ENCODE measurements at regions not wholly inside any gene's neighbourhood (a gene's known extent, or its start where the extent isn't known, plus 50 kb on each side); places are given as distances from the start of the nearest gene placed in this dataset.

DNA sequence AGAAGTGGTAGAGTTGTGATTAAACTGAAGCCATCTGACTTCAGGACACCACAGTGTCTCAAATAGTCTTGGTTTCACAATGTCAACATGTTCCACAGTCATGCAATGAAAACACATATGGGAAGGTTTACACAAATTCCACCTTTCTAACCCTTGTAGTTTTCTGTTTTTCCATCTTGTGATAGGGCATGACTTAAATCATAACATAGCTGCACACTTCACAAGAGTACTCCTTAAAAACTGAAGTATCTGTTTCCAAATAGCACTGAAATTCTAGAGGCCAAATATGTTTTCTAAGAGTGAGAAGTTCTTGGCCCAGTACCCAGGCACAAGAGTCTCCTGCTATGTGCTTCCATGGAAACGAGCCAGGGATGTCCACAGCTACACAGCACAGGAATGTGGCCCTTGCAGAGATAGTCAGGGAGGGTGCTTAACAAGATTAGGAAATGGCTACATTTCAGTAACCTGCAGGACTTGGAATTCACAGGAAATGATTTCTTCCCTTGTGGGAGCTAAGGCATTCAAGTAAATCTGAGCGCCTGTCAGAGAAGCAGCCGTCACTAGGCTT, 269.1 kb downstream of the NDFIP2 start:
- no peak for DNase-seq

DNA sequence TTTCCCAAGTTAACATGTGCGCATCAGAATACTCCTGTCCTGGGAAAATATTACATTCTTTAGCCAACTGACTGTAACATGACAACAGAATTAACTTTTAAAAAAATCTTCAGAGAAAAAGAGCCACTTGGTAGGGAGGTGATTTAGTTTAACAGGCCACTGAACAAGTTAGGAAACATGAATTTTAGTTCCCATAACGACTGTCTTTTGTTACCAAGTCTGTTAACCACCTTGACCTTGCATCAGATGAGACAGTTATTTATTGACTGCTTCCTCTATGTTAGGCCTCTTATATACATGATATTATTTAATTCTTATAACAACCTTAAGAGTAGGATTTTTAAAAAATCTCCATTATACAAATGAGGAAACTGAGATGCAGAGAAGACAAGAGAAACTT, 268.6 kb downstream of the NDFIP2 start:
- no peak for DNase-seq

DNA sequence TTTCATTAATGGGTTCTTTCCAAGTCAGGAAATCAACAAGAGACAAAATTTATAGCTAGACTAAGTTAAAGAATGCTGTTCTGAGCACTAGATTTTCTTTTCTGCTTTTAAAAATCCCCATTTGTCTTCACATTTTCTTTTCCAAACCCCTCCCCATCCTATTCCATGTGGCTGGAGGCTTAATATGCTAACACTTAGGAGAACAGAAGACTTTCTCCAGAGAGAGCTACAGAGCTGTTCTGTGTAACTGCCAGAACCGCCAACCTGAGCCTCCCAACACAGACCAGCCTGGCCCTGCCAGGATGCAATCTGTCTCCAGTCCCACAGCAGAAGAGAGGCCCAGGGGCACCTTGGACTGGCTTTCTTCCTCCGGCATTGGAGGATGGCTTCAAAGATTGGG, 264.1 kb downstream of the NDFIP2 start:
- DNase-seq, result no peak

DNA sequence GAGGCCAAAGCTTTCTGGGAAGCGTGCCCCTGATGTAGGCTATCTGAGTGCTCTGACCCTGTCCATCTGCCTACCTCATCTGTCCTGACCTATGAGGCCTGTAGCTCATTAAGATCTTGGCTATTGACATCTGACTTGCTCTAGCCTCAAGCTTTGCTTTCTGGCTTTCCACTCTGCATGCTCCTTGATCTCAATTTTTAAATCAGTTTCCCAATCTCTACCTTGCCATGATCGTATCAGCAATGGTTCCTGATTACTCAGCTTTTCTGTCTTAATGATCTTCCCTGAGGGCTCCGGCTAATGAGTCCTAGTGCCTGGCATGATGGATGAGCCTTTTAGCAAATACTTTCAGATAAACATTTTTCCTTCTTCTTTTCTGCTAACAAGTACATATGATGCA, 262.0 kb downstream of the NDFIP2 start:
- no peak for DNase-seq

DNA sequence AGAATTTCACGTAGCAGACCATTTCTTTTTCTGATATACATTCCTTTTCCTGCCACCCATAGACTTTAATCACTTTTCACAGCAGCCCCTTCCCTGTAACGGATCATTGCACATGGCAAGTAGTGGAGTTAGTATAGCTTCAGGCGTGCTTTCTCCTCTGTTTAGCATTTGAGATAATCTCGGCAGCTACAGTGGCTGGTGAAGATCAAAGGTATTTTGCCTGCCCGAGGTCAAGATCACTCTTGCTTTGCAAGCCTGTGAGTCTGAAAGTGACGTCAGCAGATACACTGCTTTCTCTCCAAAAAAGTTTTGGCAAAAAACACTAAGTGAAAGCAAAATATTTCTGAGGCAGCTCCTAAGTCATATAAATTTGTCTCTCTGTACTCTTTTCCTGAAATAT, 260.0 kb downstream of the NDFIP2 start:
- DNase-seq, result no peak

DNA sequence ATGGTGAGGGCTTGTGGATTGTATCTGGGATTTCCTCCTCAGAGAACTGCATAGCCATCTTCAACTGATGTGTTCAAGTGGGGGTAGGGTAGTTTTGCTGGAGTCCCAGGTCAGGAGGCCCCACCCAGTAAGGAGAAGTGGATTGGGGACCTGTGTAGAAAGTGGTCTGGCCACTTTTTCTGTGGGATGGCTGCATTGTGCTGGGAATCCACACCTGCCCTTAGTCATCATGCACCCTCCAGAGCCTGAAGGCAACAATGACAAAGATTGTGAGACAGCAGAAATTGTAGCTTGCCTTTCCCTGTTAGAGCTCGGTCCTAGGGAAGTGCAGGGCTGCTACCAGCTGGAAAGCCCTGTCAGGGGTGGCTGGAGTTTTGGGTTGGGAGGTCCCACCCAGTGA, 255.4 kb downstream of the NDFIP2 start:
- DNase-seq, result no peak

DNA sequence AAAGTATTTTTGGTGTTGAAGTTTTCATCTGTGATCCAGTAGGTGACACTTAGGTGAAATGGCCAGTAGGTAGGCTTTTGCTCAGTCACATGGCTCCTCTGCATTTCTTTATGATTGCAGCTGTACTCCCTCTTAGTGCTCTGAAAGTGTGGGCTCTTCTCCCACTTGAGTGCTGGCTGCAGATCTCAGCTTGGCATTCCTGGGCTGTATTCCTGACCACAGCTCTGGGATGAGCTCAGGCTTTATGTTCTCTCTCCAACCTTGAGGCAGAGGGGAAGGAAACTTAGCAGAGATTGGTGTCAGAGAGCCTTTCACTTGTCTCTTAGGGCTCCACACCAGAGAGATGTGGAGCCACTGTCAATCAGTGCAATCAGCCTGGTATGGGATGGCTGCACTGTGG, 254.3 kb downstream of the NDFIP2 start:
- no peak for DNase-seq

DNA sequence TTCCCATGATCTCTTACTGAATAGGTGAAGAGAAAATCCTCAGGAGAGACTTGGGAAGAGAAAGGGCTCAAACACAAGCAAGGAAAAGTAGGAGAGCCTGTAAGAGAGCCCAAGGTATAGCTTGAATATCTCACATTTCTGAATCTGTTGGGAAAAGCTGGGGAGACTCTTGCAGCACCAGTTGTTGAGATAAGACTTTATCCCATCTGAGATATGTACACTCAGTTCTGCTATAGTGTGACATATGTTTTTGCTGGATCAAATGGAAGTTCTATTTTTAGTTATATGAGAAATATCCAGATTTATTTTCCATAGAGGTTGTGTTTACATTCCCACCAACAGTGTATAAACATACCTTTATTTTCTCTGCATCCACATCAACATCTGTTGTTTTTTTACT, 246.1 kb downstream of the NDFIP2 start:
- DNase-seq, result no peak

DNA sequence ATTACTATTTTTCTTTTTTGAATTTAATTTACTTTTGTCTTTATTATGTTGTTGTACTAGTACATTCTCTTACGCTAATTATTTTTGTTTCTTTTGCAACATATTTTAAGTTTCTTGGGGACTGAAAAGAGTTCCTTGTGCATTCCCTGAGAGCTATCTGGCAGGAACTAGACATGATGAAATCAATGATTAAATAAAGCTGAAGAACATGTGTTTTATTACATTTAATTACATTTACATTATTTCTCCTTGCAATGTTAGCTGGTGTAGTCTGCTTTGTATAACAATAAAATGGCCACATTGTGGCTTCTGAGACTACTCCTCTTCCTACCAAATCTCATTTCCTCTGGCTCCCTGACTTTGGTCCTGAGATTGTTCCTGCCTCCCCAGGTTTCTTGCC, 244.9 kb downstream of the NDFIP2 start:
- no peak for DNase-seq

DNA sequence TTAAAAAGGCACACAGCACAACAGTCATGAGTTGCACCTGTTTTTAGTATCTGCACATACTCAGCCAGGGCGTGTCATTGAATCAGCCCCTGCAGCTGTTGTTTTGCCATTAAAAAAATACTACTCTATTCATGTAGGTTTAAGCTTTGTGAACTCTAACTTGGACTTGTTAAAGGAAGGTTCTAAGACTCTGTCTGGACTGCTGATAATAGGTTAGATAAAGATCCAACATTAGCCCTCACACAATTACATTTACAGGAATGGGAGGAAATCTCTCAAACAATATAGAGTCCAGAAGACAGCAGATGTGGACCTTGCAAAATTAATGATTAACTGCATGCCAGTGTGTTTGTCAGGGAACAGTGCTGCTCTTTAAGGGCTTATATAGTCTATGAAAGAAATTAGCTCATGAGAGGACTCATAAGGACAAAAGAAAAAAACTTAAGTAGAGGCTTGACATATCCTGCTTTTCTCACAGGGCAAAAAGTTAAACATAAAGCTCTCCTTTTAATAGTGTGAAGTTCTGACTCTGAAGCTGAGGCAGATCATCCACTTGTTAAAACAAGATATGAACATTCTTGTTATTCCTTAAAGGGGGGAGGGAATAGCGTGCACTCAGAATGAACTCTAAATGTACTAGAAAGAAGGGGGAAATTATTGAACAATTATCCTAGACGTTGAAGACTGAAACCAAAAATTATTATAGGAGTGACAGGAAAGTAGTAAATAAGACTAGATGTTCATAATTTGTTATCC, 243.6 kb downstream of the NDFIP2 start:
- DNase-seq, result no peak

DNA sequence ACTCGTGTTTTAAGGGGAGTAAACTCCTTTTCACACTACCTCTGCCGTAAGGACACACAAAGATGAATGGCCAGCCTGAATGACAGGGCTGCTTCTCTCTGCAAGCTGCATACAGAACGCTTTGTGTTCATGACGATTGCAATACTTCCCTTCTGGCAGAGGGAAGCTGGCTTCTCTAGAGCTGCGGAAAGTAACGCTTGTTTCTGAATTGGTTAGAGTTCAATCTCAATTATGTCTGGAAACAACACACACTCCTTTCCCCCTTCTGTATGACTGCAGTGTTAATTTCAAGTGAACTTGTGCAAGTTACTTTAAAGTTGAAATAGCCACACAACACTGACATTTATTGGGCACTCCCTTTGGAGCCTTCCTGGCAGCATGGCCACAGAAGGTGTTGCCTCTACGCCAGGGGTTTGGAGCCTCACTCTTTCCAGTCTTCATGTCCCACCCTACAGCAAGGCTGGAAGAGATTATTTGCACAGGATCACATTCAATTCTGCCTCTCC, 242.6 kb downstream of the NDFIP2 start:
- no peak for DNase-seq

DNA sequence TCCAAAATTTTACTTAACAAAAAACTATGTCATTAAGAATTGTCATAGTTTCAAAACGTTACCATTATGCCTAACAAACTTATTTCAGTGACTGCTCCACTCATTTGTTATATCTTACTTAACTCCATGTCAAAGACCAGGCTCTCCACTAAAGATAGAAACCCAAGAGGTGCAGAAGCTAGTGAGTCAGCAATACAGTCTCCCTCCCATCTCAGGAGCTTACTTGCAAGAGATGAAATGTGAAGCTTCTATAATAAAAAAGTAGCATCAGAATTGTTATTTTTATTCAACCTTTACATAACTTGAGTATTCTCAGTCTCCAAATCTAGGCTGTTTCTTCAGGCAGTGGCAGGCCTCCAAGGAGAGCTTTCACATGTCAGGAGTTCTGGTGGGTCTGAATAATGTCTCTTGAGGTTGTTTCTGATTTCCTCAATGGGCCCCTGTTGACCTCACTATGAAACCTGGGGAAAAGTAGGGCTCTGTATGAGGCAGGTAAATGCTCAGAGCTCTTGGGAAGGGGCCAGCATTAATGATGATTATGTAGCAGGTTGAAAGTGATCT, 242.0 kb downstream of the NDFIP2 start:
- no peak for DNase-seq

DNA sequence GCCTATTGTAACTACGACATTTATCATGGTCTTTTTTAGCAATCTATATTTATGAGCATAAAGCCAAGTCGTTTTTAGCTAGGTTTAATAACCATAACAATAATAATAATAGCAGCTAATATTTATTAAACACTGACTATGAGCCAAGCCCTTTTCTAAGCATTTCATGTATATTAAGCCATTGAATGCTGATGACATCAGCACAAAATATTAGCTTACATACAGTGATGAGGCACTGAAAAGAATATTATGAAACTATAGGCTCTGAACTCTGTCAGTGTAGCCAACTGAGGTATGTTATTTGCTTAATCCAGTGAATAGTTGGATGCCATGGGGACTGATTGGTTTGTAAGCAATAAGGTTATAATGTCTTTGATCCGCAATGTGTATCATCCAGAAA, 235.2 kb downstream of the NDFIP2 start:
- no peak for DNase-seq

DNA sequence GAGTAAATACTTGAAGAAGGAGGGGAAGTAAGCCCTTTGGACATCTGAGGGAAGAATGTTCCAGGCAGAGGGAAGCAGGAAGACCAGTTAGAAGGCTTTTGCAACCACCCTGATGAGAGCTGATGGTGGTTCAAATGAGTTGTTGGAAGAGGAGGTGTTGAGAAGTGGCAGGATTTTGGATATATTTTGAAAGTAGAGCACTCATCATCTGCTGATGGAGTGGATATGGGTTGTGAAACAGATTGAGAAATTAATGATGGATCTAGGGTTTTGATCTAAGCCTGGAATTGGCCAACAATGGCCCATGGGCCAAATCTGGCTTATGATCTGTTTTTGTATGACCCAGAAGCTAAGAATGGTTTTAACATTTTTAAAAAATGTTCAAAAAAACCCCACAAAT, 230.7 kb downstream of the NDFIP2 start:
- no peak for DNase-seq

DNA sequence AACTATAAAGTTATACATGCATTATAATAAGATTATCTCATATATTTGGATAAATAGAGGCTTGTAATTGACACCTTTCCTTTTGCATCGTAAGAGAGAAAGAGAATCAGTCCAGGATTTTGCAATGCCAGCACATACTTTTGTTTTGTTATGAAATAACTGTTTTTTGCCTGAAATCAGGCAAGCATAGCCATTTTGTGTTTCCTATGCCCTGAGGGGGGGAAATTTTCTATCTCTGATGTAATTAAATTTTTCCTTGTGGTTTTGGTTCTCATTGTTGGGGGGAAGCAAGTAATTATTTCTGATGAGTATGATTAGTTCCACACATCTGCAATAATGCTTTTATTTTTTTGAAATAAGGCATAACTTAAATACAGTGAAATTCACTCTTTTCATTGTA, 229.4 kb downstream of the NDFIP2 start:
- no peak for DNase-seq

DNA sequence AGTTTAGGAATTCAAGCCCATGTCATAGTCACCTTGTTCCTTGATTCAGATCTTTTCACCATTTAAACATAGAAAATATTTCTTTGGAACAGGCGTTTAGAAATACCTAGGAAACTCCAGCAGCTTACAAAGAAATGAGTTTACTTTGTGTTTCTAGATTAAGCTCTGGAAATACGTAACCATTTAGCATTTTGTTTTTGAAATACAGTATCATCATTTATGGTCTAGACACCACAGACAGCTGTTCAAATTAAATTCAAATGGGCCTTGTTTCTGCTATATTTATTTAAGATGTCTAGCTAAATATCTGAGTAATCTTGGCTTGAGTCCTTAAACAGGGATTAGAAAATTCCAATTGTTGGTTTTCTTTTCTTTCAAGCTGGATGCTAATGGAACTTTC, 228.5 kb downstream of the NDFIP2 start:
- DNase-seq, result no peak

DNA sequence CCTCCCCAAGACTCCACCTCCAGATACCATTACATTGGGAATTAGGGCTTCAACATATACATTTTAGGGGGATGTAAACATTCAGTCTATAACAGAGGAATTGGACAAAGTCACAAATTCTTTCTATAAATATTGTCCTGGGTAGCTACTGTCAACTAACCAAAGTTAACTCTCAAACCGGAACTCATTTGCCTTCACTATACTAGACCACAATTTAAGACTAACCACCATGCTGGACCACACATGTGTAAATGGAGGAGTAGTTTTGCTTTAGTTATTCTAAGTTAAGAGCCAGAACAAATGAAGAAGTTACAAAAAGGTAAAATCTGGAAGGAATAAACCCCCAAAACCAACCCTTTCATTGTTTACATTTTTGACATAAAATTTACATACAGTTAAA, 222.8 kb downstream of the NDFIP2 start:
- no peak for DNase-seq

DNA sequence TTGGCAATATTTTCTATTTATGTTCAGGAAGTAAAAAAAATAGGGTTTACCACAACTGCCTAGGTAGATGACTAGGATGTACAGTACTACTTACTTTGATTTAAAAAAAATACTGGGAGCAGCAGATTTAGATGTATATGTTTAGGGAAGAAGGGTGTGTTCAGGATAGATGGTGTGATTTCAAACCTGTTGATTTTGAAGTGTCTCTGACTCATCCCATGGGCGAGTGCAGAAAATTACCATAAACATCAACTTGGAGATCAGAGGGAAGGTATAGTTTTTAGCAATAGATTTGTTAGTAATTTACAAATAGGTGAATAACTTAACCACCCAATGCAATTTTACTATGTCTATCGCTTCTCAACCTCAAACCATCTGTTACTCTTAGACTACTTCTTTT, 214.8 kb downstream of the NDFIP2 start:
- no peak for DNase-seq

DNA sequence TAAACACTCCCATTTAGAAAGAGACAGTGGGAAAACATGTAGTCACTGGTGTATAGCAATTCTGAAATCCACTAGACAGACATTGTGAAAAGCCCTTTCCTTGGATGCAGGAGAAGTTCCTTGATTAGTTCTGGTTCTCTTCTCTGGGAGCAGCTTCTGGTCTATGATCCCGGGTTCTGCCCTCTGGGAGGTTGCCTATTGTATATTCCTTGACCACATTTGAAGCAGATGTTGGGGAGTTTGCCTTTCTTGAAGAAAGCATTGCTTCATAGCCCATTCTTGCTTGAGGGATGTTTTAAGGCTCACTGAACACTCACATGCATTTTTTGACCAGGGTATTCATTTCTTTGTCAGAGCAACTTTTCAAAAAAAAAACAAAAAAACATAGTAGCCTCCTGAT, 211.9 kb downstream of the NDFIP2 start:
- DNase-seq, result no peak

DNA sequence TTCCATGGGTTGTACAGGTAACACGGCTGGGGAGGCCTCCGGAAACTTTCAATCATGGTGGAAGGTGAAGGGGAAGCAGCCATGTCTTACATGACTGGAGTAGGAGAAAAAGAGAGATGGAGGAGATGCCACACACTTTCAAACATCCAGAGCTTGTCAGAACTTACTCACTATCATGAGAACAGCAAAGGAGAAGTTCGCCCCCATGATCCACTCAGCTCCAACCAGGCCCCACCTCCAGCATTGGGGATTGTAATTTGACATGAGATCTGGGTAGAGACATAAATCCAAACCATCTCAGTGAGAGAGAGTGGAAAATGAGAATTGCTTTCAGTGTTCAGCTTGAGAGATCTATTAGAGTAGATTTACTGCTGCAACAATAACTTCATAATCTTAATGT, 210.9 kb downstream of the NDFIP2 start:
- DNase-seq, result no peak

DNA sequence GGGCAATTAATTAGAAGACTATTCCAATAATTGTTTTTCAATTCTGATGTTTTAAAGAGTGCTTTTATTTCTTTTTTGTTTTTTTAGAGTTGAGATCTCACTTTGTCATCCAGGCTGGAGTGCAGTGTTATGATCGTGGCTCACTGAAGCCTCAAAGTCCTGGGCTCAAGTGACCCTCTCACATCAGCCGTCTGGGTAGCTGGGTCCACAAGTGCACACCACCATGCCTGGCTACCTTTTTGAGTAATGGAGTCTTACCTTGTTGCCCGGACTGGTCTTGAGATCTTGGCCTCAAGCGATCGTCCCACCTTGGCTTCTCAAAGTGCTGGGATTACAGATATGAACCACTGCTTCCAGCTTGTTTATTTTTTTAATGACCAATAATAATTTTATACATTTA, 207.8 kb downstream of the NDFIP2 start:
- DNase-seq, result no peak

DNA sequence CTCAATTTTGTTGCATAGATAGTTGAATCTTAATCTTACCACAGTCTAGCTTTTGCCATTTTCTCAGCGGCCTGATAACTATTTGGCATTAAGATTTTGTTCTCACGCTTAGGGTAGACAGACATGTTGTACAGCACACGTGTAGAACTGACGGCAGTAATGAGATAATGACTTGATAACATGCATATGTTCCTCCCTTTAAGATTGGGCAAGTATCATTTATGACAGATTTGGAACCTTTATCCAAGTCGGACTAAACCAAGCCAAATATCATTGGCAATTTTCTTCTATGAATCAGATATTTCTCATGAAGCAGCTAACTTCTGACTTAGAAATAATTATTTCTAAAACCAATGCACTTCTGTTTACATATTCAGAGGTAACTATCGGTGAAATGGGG, 205.5 kb downstream of the NDFIP2 start:
- no peak for DNase-seq

DNA sequence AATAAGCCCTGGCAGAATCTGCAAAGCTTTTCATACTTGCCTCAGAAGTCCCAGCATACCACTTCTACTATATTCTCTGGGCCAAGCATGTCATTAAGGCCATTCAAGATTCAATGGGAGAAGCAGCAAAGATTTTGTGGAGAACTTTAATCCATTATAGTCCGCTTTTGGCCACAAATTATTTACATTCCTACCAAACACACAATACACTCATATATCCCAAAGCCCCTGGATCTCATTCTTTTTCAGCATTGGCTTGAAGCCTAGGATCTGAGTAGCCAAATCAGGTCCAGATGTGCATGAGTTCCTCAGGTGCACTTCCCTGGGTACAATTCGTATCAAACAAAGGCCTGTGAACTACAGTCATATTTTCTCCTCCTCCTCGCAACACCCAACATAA, 203.4 kb downstream of the NDFIP2 start:
- no peak for DNase-seq

DNA sequence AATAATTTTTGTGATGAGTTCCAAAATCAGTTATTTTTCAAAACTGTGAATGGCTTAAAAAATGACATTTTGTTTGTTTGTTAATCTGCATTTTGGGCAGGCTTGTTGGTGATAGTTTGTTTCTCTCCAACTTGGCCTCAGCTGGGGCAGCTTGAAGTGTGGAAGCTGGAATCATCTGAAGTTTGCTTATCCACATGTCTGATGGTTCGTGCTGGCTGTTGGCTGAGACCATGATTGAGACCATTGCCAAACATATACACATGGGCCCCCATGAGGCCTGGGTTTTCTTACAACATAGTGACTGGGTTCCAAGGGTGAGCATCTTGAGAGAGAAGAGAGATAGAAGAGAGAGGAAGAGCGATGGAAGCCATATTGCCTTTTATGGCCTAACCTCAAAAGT, 201.2 kb downstream of the NDFIP2 start:
- no peak for DNase-seq

DNA sequence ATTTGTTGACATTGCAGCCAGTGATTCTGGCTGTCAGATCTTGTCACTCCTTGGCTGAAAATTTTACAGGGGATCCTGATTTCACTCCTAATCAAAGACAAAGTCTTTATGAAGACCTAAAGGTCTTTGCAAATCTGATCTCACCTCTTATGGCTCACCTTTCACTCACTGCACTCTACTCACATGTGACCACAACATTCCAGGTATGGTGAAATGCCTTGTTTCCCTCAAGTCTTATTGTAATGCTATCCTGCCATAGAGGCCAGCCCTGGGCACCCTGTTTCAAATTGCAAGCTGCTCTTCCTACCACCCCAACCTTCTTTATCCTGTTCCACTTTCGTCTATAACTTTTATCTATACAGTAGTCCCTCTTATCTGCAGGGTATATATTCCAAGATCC, 200.1 kb downstream of the NDFIP2 start:
- no peak for DNase-seq
